ENCODE measurements at regions not wholly inside any gene's neighbourhood (a gene's known extent, or its start where the extent isn't known, plus 50 kb on each side); places are given as distances from the start of the nearest gene placed in this dataset.

- TF ChIP-seq CTCF (IDR thresholded peaks at IDR 0.05) = no peak
- TF ChIP-seq EZH2phosphoT487 (IDR thresholded peaks at IDR 0.05) = no peak
These were observed 102.6 kb upstream of the ITGA4 start for GRCh38 chr2:181354626-181355025.

All from neural progenitor cell (in vitro differentiated cells).